HG03066 (cell line): ENCODE measurements at regions not wholly inside any gene's neighbourhood (a gene's known extent, or its start where the extent isn't known, plus 50 kb on each side); places are given as distances from the start of the nearest gene placed in this dataset.
"Not testable (repeated sequence)": the region's sequence is repeated elsewhere in the genome, so short reads cannot be mapped to it uniquely, and the experiment has no call there.

Experiments used
- ATAC-seq: cut with Tn5 transposase; IDR thresholded peaks from one replicate; pipeline ENCODE4 v1.9.1; 2021; ENCODE audit warnings: low read depth; ENCODE audit not compliant: unreplicated experiment

- no peak for ATAC-seq
Measured at GRCh38 chr5:6083311-6083978, 294.9 kb downstream of the MED10 start.

DNA sequence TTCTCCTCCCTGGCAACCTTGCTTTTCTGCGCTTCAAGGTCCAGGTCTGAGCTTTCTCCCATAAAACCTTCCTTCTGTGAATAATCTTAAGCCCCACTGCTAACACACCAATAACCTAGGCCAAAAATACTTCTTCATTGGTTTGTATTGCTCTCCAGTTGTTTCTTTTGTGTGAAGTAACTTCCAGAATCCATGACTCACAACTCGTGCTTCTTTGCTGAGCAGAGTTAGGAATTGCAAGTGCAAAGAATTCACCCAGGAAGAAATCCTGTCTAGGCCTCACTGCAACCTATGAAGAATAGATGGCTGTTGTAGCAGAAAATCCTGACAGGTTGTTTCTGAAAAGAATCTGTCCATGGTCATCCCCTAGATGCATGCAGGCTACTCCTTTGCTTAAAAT lies 295.7 kb downstream of the MED10 start:
- ATAC-seq, result no peak

DNA sequence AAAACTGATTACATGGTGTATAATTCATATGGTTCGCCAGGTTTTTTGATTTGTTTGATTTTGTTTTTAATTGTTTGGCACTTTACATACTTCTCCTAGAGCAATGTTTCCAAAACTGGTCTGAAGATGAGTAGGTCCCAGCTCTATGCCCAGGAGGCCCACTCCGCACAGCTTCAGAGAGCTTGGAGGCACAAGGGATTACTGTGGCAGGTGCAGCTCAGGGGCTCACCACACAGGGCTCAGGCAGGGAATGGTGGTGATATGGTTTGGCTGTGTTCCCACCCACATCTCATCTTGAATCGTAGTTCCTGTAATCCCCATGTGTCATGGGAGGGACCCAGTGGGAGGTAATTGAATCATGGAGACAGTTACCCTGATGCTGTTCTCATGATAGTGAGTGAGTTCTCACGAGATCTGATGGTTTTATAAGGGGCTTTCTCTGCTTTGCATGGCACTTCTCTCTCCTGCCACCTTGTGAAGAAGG lies 296.6 kb downstream of the MED10 start:
- ATAC-seq, result no peak

DNA sequence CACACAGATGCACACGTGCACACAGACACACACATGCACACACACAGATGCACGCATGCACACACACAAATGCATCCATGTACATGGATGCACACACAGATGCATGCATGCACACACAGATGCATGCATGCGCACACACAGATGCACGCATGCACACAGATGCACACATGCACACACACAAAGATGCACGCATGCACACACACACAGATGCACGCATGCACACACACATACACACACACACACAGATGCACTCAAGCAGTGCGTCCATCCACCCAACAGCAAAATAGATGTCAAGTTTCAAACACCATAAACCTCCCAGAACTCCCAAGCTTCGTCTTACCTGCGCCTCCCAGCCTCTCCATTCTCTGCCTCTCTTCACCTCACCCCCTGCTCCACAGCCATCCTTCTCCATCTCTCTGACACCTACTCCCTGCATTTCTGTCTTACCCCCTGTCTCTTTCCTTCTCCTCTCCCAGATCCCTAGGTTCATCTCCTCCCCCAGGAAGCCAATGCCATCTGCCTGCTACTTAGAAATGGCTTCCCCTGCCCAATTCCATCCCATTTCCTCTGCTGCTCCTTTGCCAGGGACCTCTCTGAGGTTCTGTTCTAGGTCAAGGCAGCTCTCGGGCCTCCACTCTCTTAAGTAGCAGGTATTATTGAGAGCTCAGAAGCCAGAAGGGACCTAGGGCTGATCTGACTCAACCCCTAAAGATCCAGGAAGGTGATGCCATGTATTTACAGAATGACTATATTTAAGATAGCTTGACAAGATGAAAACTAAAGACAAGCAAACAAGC lies 297.2 kb downstream of the MED10 start:
- no peak for ATAC-seq

DNA sequence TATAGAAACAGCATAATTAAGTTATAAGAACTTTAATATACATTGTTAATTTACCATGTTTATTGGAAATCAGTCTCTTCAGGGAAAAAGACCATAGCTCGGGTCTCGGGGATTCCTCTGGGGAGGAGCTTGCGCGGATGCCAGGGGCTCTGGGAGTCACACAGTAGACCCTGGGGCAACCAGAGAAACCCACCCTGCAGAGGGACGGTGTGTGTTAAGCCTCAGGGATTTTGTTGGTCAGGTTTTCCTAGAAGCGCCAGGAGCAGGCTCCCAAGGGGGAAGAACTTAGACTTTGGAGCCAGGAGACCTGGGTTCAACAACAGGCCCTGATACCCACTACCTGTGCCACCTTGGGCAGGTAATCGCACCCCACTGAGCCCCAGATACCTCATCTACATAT lies 297.9 kb downstream of the MED10 start:
- no peak for ATAC-seq

DNA sequence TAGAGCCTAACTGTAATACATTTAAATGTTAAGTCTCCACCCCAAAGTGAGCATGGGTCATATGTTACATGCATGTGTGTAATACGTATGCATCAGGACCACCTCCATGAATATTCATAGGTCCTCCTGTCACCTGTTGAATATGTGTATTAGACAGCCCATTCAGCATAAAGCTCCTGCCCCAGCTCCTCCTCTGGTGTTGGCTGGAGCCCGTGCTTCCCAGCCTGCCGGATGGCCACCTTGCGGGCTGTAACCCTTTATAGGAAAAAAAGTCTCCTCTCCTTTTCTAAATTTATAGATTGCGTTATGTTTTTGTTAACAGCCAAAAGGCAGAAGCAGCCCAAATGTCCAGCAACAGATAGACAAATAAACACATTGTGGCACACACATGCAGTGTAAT lies 299.5 kb downstream of the MED10 start:
- ATAC-seq, result no peak

DNA sequence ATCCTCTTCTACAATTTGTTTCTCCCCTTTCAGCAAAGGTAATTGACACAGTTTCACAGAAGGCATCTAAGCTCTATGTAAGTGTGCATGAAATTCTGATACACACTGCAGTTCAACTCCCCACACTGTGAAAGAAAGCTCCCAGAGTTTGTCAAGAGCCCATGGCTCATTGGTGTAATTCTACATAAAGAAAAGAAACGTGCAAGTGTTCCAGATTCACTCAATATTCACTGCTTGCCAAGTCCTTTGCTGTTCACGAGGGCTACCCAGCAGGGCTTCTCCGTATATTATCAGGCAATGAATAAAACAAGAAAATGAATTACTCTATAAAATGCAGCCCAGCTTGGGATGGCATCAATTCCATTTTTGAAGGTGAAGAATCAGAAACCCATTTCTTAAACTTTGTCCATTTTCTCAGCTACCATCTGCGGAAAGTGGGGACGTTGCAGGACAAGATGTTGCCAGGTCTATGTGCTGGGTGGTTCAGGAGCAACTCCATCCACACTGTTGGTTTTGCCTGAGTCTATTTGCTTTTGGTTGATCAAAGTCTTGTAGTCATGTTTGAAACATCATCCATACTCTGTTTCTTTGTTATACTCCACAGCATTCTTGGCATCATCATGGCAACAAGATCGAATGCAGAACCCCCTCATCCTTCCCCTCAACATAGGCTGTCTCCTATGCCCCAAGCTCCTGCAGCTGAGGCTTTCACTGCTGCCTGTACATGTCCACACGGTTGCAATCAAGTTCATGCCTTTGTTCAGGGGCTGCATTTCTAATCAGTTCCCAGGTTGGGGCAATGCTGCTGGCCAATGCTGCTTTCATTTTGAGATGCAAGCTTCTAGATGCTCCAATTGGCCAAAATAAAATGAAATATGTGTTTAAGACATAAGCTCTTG lies 301.8 kb downstream of the MED10 start:
- ATAC-seq, result no peak

DNA sequence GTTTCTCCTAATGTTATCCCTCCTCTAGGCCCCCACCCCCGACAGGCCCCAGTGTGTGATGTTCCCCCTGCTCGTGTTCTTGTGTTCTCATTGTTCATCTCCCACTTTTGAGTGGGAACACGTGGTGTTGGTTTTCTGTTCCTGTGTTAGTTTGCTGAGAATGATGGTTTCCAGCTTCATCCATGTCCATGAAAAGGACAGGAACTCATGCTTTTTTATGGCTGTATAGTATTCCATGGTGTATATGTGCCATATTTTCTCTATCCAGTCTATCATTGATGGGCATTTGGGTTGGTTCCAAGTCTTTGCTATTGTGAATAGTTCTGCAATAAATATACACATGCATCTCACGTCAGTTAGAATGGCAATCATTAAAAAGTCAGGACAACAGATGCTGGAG lies 305.9 kb downstream of the MED10 start:
- not testable (repeated sequence) for ATAC-seq

GRCh38 chr5:6069496-6070185 lies 308.7 kb downstream of the MED10 start:
- ATAC-seq, result no peak

DNA sequence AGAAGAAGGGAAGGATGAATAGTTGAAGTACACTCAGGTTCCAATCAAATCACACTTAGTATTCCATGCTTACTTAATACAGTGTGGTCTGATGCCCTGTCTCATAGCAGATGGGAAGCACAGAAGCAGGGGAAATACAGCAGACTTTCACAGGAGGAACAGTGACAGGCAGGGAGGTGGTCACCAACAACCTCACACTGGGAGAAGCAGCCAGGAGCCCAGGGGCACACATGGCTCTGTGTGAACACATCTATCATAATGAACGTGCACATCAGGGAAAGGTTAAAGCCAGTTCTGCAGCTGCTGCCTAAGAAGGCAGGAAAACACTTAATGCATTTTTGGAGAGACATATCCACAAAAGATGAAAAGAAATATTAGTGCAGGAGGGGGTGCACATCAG lies 312.3 kb downstream of the MED10 start:
- no peak for ATAC-seq

DNA sequence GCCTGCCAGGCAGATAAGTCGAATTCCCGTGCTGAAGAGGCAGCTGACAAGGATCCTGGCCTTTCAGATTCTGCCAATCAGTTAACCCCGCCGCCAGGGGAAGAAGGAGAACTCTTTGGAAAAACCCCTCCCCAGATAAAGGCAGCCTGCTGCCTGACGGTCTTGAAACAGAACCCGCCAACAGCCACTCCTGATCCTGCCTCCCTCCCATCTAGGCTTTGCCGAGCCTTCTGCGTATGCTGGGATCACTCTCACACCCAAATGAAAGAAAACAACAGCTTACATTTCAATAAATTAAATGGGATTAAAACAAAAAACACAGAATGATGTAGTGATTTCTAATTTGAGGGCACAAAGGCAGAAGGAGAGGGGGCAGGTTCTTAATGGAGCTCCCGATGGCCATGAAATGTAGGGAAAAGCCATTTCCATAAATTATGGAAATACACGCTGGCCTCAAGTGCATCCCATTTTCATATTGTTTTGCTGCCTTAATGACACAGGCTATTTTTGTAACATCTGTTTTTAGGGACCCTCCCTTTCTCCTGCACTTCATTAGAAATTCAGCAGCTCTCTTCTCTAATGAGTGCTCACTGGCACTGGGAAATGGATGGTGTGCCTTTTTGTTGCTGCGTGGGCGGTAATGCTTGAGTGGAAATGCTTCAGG lies 319.1 kb downstream of the MED10 start:
- no peak for ATAC-seq

DNA sequence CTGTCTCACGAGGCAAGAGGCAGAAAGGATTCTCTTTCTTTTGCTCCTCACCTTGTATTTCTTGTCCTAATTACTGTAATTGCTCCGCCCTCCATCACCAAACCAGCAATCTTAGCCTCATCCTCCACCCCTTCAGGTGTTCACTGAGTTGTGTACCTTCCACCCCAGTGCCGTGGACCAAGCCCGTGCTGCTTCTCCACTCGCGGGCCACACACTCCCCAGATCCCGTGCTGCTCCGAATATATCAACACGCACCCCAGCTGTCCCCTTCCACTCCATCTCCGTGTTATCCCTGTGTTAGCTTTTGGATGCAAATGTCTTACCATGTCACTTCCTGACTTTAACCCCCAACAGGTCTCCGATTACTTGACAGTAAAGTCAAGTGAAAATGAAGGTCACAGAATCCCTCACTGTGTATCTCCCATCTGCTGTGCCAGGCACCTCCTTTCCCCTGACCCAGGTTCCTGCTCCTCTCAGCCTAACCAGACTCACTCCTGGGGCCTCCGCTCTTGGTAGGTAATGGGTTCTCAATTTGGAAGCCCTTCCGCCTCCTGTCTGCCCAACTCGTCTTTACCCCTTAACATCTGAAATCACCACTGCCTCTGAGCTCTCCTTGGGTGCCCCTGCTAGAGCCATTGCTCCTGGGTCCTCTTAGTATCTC lies 320.2 kb downstream of the MED10 start:
- ATAC-seq, result no peak

GRCh38 chr5:6056280-6056679 lies 322.1 kb downstream of the MED10 start:
- no peak for ATAC-seq

DNA sequence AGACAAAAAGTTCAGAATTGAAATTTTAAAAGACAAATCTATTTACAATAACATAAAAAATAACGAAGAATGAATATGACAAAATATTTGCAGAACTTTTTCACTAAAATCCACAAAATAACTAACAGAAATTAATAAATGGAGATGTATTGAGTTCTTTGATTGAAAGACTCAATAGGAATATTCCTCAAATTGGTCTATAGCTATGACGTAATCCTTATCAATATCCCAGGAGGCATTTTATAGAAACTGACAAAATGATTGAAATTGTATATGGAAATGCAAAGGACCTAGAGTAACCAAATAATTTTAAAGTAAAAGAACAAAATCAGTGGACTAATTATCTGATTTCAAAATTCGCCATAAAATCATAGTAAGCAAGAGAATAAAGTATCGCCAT lies 328.7 kb downstream of the MED10 start:
- ATAC-seq, result no peak

- no peak for ATAC-seq
Measured at GRCh38 chr5:6048746-6049145, 329.6 kb downstream of the MED10 start.

- no peak for ATAC-seq
Measured at GRCh38 chr5:6046296-6046967, 331.9 kb downstream of the MED10 start.

- ATAC-seq, result no peak
Measured at GRCh38 chr5:6043491-6044310, 334.6 kb downstream of the MED10 start.

DNA sequence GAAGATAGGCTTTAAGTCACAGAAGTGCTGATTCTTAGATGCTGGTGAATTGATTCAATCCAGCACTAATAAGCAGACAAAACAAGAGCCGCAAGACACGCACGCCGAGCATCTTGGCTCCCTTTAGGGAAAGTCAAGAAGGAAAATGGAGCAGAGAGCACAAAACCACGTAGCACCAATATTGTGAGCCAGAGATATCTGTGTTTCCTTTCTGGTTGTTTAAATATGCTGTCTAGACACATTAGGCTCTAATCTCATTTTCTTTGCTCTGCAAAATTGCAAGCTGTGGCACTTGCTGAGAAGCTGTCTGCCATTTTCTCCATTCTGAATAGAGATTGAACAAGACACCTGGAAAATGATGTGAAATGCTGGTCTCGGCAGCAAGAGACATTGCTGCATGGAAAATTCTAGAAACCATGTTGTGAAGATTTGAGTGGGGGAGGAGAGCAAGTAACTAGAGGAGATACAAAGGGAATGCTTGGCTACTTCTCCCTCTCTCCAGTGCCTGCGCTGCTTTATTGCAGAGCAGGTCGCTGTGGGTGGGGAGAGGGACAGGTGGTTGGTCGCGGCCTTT lies 336.3 kb downstream of the MED10 start:
- ATAC-seq, result no peak
